NCI-H82 treated with DMSO at 0.1 percent for 48 hours (cell line): ENCODE measurements at regions not wholly inside any gene's neighbourhood (a gene's known extent, or its start where the extent isn't known, plus 50 kb on each side); places are given as distances from the start of the nearest gene placed in this dataset.

Experiments
- DNase-seq: peaks from one replicate; lab custom pipeline; 2025; ENCODE audit not compliant: unreplicated experiment; lab: John Stamatoyannopoulos, UW

DNA sequence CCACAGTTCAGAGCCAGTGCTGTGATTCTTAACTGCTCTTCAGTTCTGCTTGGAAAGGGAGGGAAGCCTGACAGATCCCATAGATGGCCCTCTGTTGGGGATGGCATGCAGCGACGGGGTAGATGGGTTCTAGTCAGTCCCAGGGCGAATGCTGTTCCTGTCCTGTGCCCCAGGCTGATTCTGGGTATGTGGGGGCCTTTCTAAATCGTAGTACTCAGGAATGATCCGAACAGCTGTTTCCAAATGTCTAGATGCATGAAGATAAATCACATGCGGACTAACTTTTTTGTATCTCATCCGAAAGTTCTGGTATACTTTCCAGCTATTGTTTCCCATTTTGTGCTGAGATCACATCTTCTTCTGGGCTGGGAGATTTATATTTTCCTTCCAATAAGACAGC, 186.0 kb upstream of the MKI67 start:
- DNase-seq, result no peak

GRCh38 chr10:128314686-128315085, 188.5 kb upstream of the MKI67 start:
- no peak for DNase-seq

- DNase-seq, result no peak
Measured at GRCh38 chr10:128316121-128316726, 190.0 kb upstream of the MKI67 start.

DNA sequence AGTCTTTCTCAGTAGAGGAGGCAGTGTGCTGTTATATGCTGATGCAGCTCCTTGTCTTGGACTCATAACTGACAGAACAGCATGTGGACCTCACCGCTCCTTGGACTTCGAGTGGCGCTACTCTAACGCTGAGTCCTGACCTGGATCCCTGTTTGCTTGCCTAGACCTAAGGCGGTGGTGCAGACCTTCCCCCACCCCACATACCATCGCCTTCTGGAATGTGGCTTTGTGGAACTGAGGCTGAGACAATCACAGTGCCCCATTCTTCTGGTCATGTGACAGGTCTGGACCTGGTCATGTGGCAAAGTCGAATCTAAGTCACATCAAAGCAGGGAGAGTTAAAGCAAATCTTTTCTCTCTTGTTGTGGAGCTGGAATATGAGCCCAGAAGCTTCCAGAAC, 190.7 kb upstream of the MKI67 start:
- DNase-seq, result no peak

- no peak for DNase-seq
Measured at GRCh38 chr10:128318366-128318765, 192.1 kb upstream of the MKI67 start.

- no peak for DNase-seq
Measured at GRCh38 chr10:128318913-128319312, 192.7 kb upstream of the MKI67 start.

DNA sequence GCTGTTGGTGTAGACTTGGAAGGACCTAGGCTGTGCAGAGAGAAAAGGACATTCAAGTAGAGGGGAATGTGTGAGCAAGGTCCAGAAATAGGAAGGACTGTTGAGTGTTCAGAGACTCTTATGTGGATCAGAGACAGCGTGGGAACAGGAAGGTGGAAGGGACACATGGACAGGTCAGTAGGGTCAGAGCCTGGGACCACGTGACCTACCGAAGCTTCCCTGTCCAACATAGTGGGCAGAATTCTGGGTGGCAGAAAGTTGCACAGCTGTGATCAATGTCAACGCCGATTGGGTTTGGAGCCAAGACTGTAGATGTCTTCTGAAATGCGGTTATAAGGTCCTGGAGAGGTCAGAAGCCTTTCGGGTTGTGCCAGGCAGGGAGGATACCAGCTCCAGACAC, 195.9 kb upstream of the MKI67 start:
- DNase-seq, result no peak

GRCh38 chr10:128322950-128323349, 196.7 kb upstream of the MKI67 start:
- DNase-seq, result no peak

DNA sequence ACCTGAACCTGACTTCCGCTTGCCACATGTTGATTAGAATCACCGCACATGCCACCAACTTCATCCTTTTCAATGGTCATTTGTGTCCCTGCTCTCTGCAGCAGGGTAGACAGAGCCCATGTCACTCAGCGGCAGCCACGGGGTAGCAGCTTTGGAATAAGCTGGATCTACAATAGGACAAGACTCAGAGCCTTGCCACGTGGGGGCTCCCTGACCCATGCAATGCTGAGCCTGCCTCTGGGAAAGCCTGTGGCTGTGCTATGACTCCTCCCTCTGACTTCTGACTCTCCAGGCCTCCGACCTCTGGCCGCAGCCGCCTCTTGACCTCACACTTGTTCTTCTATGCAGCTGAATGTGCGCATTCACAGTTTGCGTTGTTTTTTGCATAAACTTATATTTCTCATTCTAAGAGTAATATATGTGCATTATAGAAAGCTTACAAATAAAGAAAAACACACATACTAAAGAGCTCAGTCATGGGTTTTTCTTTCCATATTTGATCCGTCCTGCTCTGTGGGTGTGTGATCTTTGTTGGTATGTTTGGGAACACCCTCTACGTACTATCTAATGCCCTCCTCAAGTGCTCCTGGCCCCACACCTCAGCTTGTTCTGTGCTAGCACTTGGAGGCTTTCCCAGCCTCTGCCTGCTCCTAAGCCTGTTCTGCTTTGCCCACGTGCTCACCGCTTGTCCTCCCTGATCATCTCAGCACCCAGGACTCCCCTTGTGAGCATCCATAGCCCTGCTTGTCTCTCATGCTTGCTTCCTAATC, 198.0 kb upstream of the MKI67 start:
- DNase-seq, result no peak

DNA sequence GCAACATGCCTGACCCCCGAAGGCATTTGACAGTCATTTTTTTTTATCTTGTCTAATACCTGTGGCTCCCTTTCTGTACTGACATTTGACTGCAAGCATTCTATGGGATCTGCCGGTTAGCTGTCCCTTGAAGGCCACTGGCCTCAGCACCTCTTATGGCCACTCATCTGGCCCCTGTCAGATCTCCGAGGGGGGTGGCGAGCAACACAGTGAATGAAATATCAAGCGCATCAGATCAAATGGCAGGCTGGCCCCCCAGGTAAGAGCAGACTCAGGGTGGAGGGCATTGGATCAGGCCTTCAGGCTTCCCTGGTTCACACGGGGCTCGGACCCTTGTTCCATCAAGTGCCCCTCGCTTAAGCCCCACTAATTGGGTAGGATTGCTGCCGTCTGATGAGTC, 199.6 kb upstream of the MKI67 start:
- no peak for DNase-seq

DNA sequence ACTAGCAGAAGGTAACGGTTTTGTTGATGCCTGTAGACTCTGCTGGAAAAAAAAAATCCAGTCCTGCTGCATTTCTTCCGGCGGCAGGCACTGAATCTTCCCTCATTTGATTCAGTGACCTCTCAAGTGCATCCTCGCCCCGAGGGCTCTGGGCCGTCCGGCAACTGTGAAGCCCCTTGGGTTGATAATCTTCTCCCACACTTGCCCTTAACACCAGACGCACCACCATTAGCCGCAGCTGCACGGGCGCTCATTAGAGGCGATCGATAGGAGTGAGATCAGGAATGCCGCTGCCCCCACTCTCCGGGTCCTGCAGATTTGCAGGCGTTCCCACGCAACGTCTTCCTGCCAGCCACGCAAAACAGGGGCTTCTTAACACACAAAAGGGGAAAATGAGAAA, 200.0 kb upstream of the MKI67 start:
- no peak for DNase-seq

DNA sequence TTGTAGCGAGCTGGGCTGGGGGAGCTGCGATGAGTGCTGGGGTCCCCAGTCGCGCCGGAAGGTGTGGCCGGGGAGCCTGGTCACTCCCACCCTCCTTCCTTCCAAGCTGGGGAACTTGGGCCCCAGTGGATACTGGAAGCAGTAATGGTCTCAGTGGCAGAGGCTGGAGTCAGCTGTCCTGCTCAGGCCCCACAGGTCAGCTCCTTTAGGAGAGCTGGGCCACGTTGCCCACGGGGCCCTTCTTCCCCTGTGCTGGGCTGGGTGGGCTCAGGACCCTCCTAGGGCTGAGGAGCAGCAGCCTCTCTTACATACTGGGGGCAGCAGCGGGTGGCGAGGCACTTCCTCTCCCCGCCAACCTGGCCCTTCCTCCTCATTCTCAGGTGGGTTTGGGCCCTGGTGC, 200.6 kb upstream of the MKI67 start:
- DNase-seq, result no peak

- DNase-seq, result no peak
Measured at GRCh38 chr10:128336401-128336800, 210.2 kb upstream of the MKI67 start.

GRCh38 chr10:128337860-128338378, 211.7 kb upstream of the MKI67 start:
- no peak for DNase-seq

GRCh38 chr10:128338951-128339350, 212.7 kb upstream of the MKI67 start:
- DNase-seq, result no peak

- DNase-seq, result no peak
Measured at GRCh38 chr10:128339753-128340152, 213.5 kb upstream of the MKI67 start.

GRCh38 chr10:128345353-128345752, 219.1 kb upstream of the MKI67 start:
- DNase-seq, result no peak

- DNase-seq, result no peak
Measured at GRCh38 chr10:128360783-128361182, 234.6 kb upstream of the MKI67 start.

- DNase-seq, result no peak
Measured at GRCh38 chr10:128361487-128361886, 235.3 kb upstream of the MKI67 start.

- no peak for DNase-seq
Measured at GRCh38 chr10:128362514-128362913, 236.3 kb upstream of the MKI67 start.

DNA sequence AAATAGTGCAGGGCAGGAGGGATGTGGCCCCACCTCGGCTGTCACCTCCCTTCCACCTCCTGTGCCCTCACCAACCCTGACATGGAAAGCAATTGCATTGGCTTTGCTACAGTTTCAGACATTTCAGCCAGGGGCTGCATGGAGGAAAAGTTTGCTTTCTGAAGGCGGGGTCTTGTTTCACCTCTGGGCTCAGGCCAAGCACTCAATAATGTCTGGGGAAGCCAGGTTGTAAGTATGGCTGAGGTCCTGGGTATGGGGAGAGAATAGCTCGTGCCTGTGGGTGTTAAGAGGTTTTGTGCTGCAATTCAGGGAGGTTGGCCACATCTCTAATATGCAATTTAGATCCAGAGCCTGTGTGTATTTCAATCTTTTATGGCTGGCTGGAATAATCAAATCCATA, 238.4 kb upstream of the MKI67 start:
- no peak for DNase-seq

DNA sequence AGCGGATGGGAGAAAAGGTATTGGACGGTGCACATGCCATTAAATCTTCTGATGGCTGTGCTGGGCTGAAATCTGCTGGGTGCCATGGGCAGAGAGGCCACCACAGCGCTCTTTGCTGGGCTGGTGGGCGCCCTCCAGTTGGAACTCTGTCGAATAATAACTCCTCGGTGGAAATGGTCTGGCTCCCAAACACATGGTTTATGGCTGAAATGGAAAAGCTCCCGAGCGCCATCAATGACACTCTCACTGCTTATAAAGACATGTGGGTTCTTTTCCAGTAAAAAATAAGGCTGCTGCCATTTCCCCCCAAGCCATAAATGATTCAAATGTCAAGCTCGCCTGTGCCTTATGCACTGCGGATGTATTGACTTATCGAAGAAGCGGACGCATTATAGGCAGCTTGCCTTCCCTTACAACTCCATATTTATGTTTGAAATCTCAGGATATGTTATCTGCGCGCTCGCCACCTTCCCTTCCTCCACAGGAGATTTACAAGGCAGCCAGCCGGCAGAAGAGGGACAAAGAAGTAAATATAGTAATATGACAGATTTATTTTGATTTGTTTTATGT, 239.0 kb upstream of the MKI67 start:
- DNase-seq, result no peak
